Gastrocnemius medialis (tissue), 4 donors: ENCODE measurements at regions not wholly inside any gene's neighbourhood (a gene's known extent, or its start where the extent isn't known, plus 50 kb on each side); places are given as distances from the start of the nearest gene placed in this dataset.

ENCODE experiments used
- ATAC-seq, 2 donors: fragments of 150-250 bp; one replicate each; pipeline ENCODE4 v1.9.1; 2016
- DNase-seq, 2 donors: peaks; one replicate each; pipeline ENCODE4 v3.0.0-alpha.2; 2019
- H3K27ac ChIP-seq, 4 donors: fragments of 200-600 bp; sonication (generic); 1 replicate in 1 of 4; 2 replicates in 3 of 4; pipeline ENCODE4 v1.5.1; 2016 to 2018; ENCODE audit warnings: mild to moderate bottlenecking in 2 of 4, moderate library complexity in 1 of 4
- H3K27me3 ChIP-seq, 3 donors: fragments of 200-600 bp; sonication (generic) in 2 of 3; 1 replicate in 1 of 3; 2 replicates in 2 of 3; pipeline versions ENCODE4 v1.5.1 to v1.6.0; 2016 to 2019; ENCODE audit warnings: mild to moderate bottlenecking in 1 of 3, moderate library complexity in 1 of 3
- H3K36me3 ChIP-seq, 2 donors: fragments of 200-600 bp; sonication (generic) in 1 of 2; one replicate each; pipeline ENCODE4 v1.5.1; 2017 to 2018
- H3K4me1 ChIP-seq, 2 donors: fragments of 200-600 bp; sonication (generic) in 1 of 2; one replicate each; pipeline ENCODE4 v1.5.1; 2016 to 2017; ENCODE audit warnings: mild to moderate bottlenecking in 2 of 2
- H3K4me3 ChIP-seq, 4 donors: fragments of 200-600 bp; sonication (generic) in 3 of 4; 1 replicate in 1 of 4; 2 replicates in 3 of 4; pipeline ENCODE4 v1.5.1; 2016 to 2019; ENCODE audit warnings: mild to moderate bottlenecking in 2 of 4
- H3K9me3 ChIP-seq, 3 donors: fragments of 200-600 bp; sonication (generic) in 2 of 3; 1 replicate in 1 of 3; 2 replicates in 2 of 3; pipeline ENCODE4 v1.5.1; 2016 to 2019
- CTCF ChIP-seq, 5 experiments: fragments of 450-650 bp in 3 of 5; fragments of 200-600 bp in 2 of 5; sonication (generic) in 2 of 5; IDR thresholded peaks in 4 of 5; conservative IDR thresholded peaks in 1 of 5; 1 replicate in 4 of 5; 2 replicates in 1 of 5; pipeline ENCODE4 v1.5.1; 2016 to 2019; ENCODE audit warnings: antibody characterized with exemption in 5 of 5, mild to moderate bottlenecking in 3 of 5, moderate library complexity in 3 of 5
- POLR2A ChIP-seq, 2 donors: fragments of 450-650 bp; IDR thresholded peaks; one replicate each; pipeline ENCODE4 v1.6.1; 2017; ENCODE audit warnings: antibody characterized with exemption in 2 of 2, mild to moderate bottlenecking in 2 of 2, moderate library complexity in 2 of 2
- in situ Hi-C, 4 donors: fragments of 200-750 bp; cut with MboI; loops; one replicate each; pipeline versions ENCODE4 v1.15.0 to v1.8.0; 2017; ENCODE audit warnings: low sequenced_read_pairs in 4 of 4
- intact Hi-C: fragments of 100-400 bp; cut with DNase I; formaldehyde crosslinking; loops from one replicate; pipeline ENCODE4 v1.15.1; 2023; ENCODE audit warnings: low total_unique reads

- ATAC-seq: no peak
- Histone ChIP-seq H3K9me3 (no peaks in the 10 kb centered on the region), H3K4me3 (no peak overlapping the region), H3K27me3 (no peaks in the 10 kb centered on the region), H3K36me3 (no peaks in the 10 kb centered on the region), H3K27ac (no peak overlapping the region), H3K4me1 (no peaks in the 10 kb centered on the region)
- TF ChIP-seq POLR2A (IDR thresholded peaks at IDR 0.05) (no peak), CTCF (IDR thresholded peaks at IDR 0.05 in 4 of 5, conservative IDR thresholded peaks at IDR 0.05 in 1 of 5) (no peak)
- intact Hi-C loops: no loop called here
- in situ Hi-C loops: no loop called here
- no peak for DNase-seq
Observed at GRCh38 chr12:19981944-19982343, 386.4 kb upstream of the PDE3A start.

GRCh38 chr12:19988001-19988400 is 380.3 kb upstream of the PDE3A start:
- in situ Hi-C loops (no loop called here), intact Hi-C loops (no loop called here)

GRCh38 chr12:19988459-19988873 is 379.9 kb upstream of the PDE3A start:
- H3K27ac ChIP-seq: no peak overlapping the region

More at GRCh38 chr12:19988001-19988400, 380.3 kb upstream of the PDE3A start:
- no peak for DNase-seq
- ATAC-seq: no peak
- Histone ChIP-seq H3K27me3 (no peaks in the 10 kb centered on the region), H3K4me1 (no peaks in the 10 kb centered on the region), H3K4me3 (no peak overlapping the region), H3K9me3 (no peaks in the 10 kb centered on the region), H3K27ac (no peak overlapping the region), H3K36me3 (no peaks in the 10 kb centered on the region)
- TF ChIP-seq CTCF (IDR thresholded peaks at IDR 0.05 in 4 of 5, conservative IDR thresholded peaks at IDR 0.05 in 1 of 5) (no peak), POLR2A (IDR thresholded peaks at IDR 0.05) (no peak)

GRCh38 chr12:19988948-19989347 is 379.4 kb upstream of the PDE3A start:
- intact Hi-C loops: no loop called here
- in situ Hi-C loops: no loop called here
- H3K4me3 ChIP-seq: no peak overlapping the region
- H3K36me3 ChIP-seq: no peaks in the 10 kb centered on the region
- H3K9me3 ChIP-seq: no peaks in the 10 kb centered on the region
- ATAC-seq (no peak), DNase-seq (no peak)
- no peaks in the 10 kb centered on the region for H3K4me1 ChIP-seq
- TF ChIP-seq POLR2A (IDR thresholded peaks at IDR 0.05) (no peak), CTCF (IDR thresholded peaks at IDR 0.05 in 4 of 5, conservative IDR thresholded peaks at IDR 0.05 in 1 of 5) (no peak)
- H3K27ac ChIP-seq: no peak overlapping the region
- no peaks in the 10 kb centered on the region for H3K27me3 ChIP-seq

More at GRCh38 chr12:19988459-19988873, 379.9 kb upstream of the PDE3A start:
- Histone ChIP-seq H3K4me3 (no peak overlapping the region), H3K36me3 (no peaks in the 10 kb centered on the region), H3K9me3 (no peaks in the 10 kb centered on the region), H3K4me1 (no peaks in the 10 kb centered on the region), H3K27me3 (no peaks in the 10 kb centered on the region)
- DNase-seq (no peak), ATAC-seq (no peak)
- in situ Hi-C loops: no loop called here
- TF ChIP-seq POLR2A (IDR thresholded peaks at IDR 0.05): no peak
- intact Hi-C loops: no loop called here

GRCh38 chr12:19991146-19991545 is 377.2 kb upstream of the PDE3A start:
- intact Hi-C loops (no loop called here), in situ Hi-C loops (no loop called here)
- no peaks in the 10 kb centered on the region for H3K27me3 ChIP-seq
- H3K9me3 ChIP-seq: no peaks in the 10 kb centered on the region
- DNase-seq: no peak
- TF ChIP-seq CTCF (IDR thresholded peaks at IDR 0.05 in 4 of 5, conservative IDR thresholded peaks at IDR 0.05 in 1 of 5) (no peak), POLR2A (IDR thresholded peaks at IDR 0.05) (no peak)
- no peaks in the 10 kb centered on the region for H3K4me1 ChIP-seq
- ATAC-seq: no peak
- no peak overlapping the region for H3K4me3 ChIP-seq
- no peak overlapping the region for H3K27ac ChIP-seq
- no peaks in the 10 kb centered on the region for H3K36me3 ChIP-seq
